Chondrocyte (in vitro differentiated cells): ENCODE measurements at regions not wholly inside any gene's neighbourhood (a gene's known extent, or its start where the extent isn't known, plus 50 kb on each side); places are given as distances from the start of the nearest gene placed in this dataset.

Experiments used
- DNase-seq: peaks from one replicate; pipeline ENCODE4 v3.0.0; 2021; ENCODE audit warnings: mixed read lengths, low spot score
- H3K27ac Mint-ChIP-seq: one replicate; pipeline ENCODE4 v1.8.0; 2021; ENCODE audit warnings: mild to moderate bottlenecking, moderate library complexity, mixed read lengths; ENCODE audit not compliant: unreplicated experiment
- H3K27me3 Mint-ChIP-seq: 2 replicates; pipeline ENCODE4 v1.8.0; 2021; ENCODE audit warnings: low read depth, mixed read lengths
- H3K36me3 Mint-ChIP-seq: 2 replicates; pipeline ENCODE4 v1.8.0; 2021; ENCODE audit warnings: low read depth, mixed read lengths
- H3K4me1 Mint-ChIP-seq: 2 replicates; pipeline ENCODE4 v1.8.0; 2021; ENCODE audit warnings: low read depth, mild to moderate bottlenecking, mixed read lengths
- H3K4me3 Mint-ChIP-seq: one replicate; pipeline ENCODE4 v1.8.0; 2021; ENCODE audit warnings: mild to moderate bottlenecking, moderate library complexity, mixed read lengths; ENCODE audit not compliant: unreplicated experiment
- H3K9me3 Mint-ChIP-seq: 2 replicates; pipeline ENCODE4 v1.8.0; 2021; ENCODE audit warnings: low read depth, mixed read lengths
- CTCF ChIP-seq: fragments of 200-600 bp; sonication (generic); IDR thresholded peaks from 2 replicates; pipeline ENCODE4 v1.5.0; 2021; ENCODE audit warnings: antibody characterized with exemption, mild to moderate bottlenecking, moderate library complexity

GRCh38 chr2:7706791-7707190 lies 789.6 kb downstream of the RNF144A start:
- no peak overlapping the region for H3K27ac Mint-ChIP-seq

DNA sequence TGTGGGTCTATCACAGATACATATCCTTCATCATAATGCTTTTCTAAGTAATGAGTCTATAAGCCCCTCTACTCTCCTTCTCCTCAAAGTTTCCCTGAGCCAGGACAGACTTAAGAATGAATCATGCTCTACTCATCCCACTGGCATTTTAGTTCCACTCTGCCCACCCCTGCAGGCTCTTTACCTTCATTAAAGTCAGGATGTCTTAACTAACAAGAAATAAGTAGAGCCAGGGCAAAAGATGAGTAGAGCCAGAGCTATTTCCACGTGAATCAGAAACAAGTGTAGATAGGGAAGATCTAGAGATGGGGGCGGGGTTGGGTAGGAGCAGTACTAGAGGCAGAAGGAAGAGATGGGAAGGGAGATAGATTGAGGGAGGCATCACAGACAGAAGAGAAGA lies 790.5 kb downstream of the RNF144A start:
- Mint-ChIP-seq H3K9me3 (no peaks in the 10 kb centered on the region), H3K36me3 (no peaks in the 10 kb centered on the region), H3K4me1 (peaks cover 6% of the 10 kb centered on the region), H3K27ac (no peak overlapping the region), H3K27me3 (no peaks in the 10 kb centered on the region), H3K4me3 (no peak overlapping the region)
- DNase-seq: no peak
- TF ChIP-seq CTCF: no peak

More at GRCh38 chr2:7706791-7707190, 789.6 kb downstream of the RNF144A start:
- DNase-seq: no peak
- Mint-ChIP-seq H3K27me3 (no peaks in the 10 kb centered on the region), H3K4me3 (no peak overlapping the region), H3K36me3 (no peaks in the 10 kb centered on the region), H3K9me3 (no peaks in the 10 kb centered on the region), H3K4me1 (peaks cover 6% of the 10 kb centered on the region)
- no peak for TF ChIP-seq CTCF

GRCh38 chr2:7709907-7710306 lies 792.7 kb downstream of the RNF144A start:
- no peaks in the 10 kb centered on the region for H3K36me3 Mint-ChIP-seq
- TF ChIP-seq CTCF: no peak
- no peak overlapping the region for H3K27ac Mint-ChIP-seq
- no peaks in the 10 kb centered on the region for H3K27me3 Mint-ChIP-seq
- H3K9me3 Mint-ChIP-seq: no peaks in the 10 kb centered on the region
- H3K4me1 Mint-ChIP-seq: peaks cover 6% of the 10 kb centered on the region
- H3K4me3 Mint-ChIP-seq: no peak overlapping the region
- DNase-seq: no peak

DNA sequence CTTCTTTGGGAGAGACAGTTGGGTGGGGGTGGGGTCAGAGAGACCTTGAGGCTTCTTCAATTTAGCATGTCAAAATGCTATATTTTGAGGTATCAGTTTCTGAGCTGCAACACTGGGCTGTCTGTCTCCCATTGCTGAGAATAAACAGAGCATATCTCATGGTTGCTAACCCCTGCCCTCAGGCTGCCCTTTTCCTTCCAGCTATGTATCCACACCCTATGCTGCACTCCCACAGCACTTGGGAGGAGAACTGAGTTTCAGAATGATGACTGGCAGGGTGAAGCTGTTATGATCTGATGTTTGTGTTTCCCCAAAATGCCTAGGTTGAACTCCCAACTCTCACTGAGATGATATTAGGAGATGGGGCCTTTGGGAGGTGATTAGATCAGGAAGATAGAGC lies 794.0 kb downstream of the RNF144A start:
- no peak overlapping the region for H3K4me3 Mint-ChIP-seq
- H3K36me3 Mint-ChIP-seq: no peaks in the 10 kb centered on the region
- DNase-seq: no peak
- H3K27me3 Mint-ChIP-seq: no peaks in the 10 kb centered on the region
- H3K9me3 Mint-ChIP-seq: no peaks in the 10 kb centered on the region
- no peak for TF ChIP-seq CTCF
- H3K27ac Mint-ChIP-seq: no peak overlapping the region
- H3K4me1 Mint-ChIP-seq: peaks cover 6% of the 10 kb centered on the region

DNA sequence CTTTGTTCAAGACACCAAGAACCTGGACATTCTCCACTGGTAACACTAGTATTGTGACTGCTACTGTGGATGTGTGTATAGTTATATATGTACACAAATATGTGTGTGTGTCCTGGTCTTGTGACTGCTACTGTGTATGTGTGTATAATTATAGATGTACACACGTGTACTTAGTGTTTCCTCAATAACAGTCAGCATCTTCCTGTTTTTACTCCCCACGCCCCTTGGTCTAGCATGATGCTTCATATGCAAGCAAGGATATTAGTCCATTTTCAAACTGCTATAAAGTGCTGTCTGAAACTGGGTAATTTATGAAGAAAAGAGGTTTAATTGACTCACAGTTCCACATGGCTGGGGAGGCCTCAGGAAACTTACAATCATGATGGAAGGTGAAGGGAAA lies 802.7 kb downstream of the RNF144A start:
- Mint-ChIP-seq H3K9me3 (no peaks in the 10 kb centered on the region), H3K27me3 (no peaks in the 10 kb centered on the region), H3K4me1 (peaks cover 3% of the 10 kb centered on the region), H3K4me3 (no peak overlapping the region), H3K36me3 (no peaks in the 10 kb centered on the region), H3K27ac (no peak overlapping the region)
- TF ChIP-seq CTCF: no peak
- DNase-seq: no peak
